ENCODE measurements at regions not wholly inside any gene's neighbourhood (a gene's known extent, or its start where the extent isn't known, plus 50 kb on each side); places are given as distances from the start of the nearest gene placed in this dataset.

GRCh38 chr3:187848401-187848800 is 103.1 kb upstream of the BCL6 start:
- no peak for TF ChIP-seq POLR2AphosphoS5 (IDR thresholded peaks at IDR 0.05; ENCODE audit: low read depth, low read length)
- no peak for TF ChIP-seq SIN3A (IDR thresholded peaks at IDR 0.05; ENCODE audit: borderline replicate concordance, insufficient read depth, low read length)
- TF ChIP-seq TAF1 (IDR thresholded peaks at IDR 0.05; ENCODE audit: borderline replicate concordance, insufficient read depth, low read length): no peak
- no peak for TF ChIP-seq REST (IDR thresholded peaks at IDR 0.05; ENCODE audit: insufficient read depth in 1 of 2, low read depth in 2 of 2, low read length in 2 of 2)
- no peak for TF ChIP-seq FOXP2 (optimal IDR thresholded peaks at IDR 0.05; ENCODE audit: borderline replicate concordance, extremely low read depth, extremely low read length, insufficient read depth)

GRCh38 chr3:187849016-187849654 is 103.9 kb upstream of the BCL6 start:
- no peak for TF ChIP-seq REST (IDR thresholded peaks at IDR 0.05; ENCODE audit: insufficient read depth in 1 of 2, low read depth in 2 of 2, low read length in 2 of 2)
- TF ChIP-seq FOXP2 (optimal IDR thresholded peaks at IDR 0.05; ENCODE audit: borderline replicate concordance, extremely low read depth, extremely low read length, insufficient read depth): no peak
- TF ChIP-seq POLR2AphosphoS5 (IDR thresholded peaks at IDR 0.05; ENCODE audit: low read depth, low read length): no peak
- TF ChIP-seq TAF1 (IDR thresholded peaks at IDR 0.05; ENCODE audit: borderline replicate concordance, insufficient read depth, low read length): no peak
- no peak for TF ChIP-seq SIN3A (IDR thresholded peaks at IDR 0.05; ENCODE audit: borderline replicate concordance, insufficient read depth, low read length)

GRCh38 chr3:187850258-187850921 is 105.1 kb upstream of the BCL6 start:
- TF ChIP-seq TAF1 (IDR thresholded peaks at IDR 0.05; ENCODE audit: borderline replicate concordance, insufficient read depth, low read length) (no peak), SIN3A (IDR thresholded peaks at IDR 0.05; ENCODE audit: borderline replicate concordance, insufficient read depth, low read length) (no peak), REST (IDR thresholded peaks at IDR 0.05; ENCODE audit: insufficient read depth in 1 of 2, low read depth in 2 of 2, low read length in 2 of 2) (no peak), FOXP2 (optimal IDR thresholded peaks at IDR 0.05; ENCODE audit: borderline replicate concordance, extremely low read depth, extremely low read length, insufficient read depth) (no peak), POLR2AphosphoS5 (IDR thresholded peaks at IDR 0.05; ENCODE audit: low read depth, low read length) (no peak)

GRCh38 chr3:187852842-187853730 is 107.8 kb upstream of the BCL6 start:
- TF ChIP-seq POLR2AphosphoS5 (IDR thresholded peaks at IDR 0.05; ENCODE audit: low read depth, low read length) (no peak), SIN3A (IDR thresholded peaks at IDR 0.05; ENCODE audit: borderline replicate concordance, insufficient read depth, low read length) (no peak), FOXP2 (optimal IDR thresholded peaks at IDR 0.05; ENCODE audit: borderline replicate concordance, extremely low read depth, extremely low read length, insufficient read depth) (no peak), REST (IDR thresholded peaks at IDR 0.05; ENCODE audit: insufficient read depth in 1 of 2, low read depth in 2 of 2, low read length in 2 of 2) (no peak), TAF1 (IDR thresholded peaks at IDR 0.05; ENCODE audit: borderline replicate concordance, insufficient read depth, low read length) (no peak)

Measured in PFSK-1 (cell line).